ENCODE measurements at regions not wholly inside any gene's neighbourhood (a gene's known extent, or its start where the extent isn't known, plus 50 kb on each side); places are given as distances from the start of the nearest gene placed in this dataset.

DNA sequence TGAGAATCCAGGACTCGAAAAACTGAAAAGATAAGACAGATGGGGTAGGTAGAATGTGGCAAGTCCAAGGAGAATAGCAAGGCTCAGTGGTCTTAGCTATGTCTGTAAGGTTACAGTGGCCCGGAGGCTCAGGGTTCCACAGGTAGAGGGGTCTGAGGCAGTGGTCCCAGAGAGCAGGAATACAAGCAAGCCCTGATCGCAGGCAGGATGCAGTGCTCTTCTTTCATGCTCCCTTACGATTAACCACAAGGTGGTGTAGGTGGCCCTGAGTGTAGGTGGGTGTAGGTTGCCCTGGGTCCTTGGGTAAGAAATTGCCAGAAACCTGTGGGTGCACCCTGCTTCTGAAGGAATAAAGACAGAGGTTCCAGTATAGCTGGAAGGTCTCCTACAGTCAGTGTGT, 99.1 kb upstream of the RAB3GAP2 start:
- Histone ChIP-seq H3K4me2 (ENCODE audit: low read length) (no peak overlapping the region), H3K9ac (ENCODE audit: low read length) (no peak overlapping the region), H3K9me3 (ENCODE audit: insufficient read depth, low read length) (no peaks in the 10 kb centered on the region), H3K27ac (ENCODE audit: low read length) (no peak overlapping the region), H3K27me3 (ENCODE audit: low read depth, low read length) (no peaks in the 10 kb centered on the region), H3K4me3 (ENCODE audit: low read length) (no peak overlapping the region), H3K36me3 (replicated peaks; ENCODE audit: low read depth, low read length) (no peaks in the 10 kb centered on the region), H2AFZ (ENCODE audit: low read depth, low read length) (no peak overlapping the region), H3K4me1 (ENCODE audit: low read length) (no peaks in the 10 kb centered on the region), H3K79me2 (ENCODE audit: low read length) (no peaks in the 10 kb centered on the region), H4K20me1 (ENCODE audit: insufficient read depth, low read length) (no peaks in the 10 kb centered on the region)
- TF ChIP-seq, protein P1, sequence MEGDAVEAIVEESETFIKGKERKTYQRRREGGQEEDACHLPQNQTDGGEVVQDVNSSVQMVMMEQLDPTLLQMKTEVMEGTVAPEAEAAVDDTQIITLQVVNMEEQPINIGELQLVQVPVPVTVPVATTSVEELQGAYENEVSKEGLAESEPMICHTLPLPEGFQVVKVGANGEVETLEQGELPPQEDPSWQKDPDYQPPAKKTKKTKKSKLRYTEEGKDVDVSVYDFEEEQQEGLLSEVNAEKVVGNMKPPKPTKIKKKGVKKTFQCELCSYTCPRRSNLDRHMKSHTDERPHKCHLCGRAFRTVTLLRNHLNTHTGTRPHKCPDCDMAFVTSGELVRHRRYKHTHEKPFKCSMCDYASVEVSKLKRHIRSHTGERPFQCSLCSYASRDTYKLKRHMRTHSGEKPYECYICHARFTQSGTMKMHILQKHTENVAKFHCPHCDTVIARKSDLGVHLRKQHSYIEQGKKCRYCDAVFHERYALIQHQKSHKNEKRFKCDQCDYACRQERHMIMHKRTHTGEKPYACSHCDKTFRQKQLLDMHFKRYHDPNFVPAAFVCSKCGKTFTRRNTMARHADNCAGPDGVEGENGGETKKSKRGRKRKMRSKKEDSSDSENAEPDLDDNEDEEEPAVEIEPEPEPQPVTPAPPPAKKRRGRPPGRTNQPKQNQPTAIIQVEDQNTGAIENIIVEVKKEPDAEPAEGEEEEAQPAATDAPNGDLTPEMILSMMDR (IDR thresholded peaks at IDR 0.05; ENCODE audit: low read depth, low read length): peak; percentile 40
- TF ChIP-seq EZH2phosphoT487 (IDR thresholded peaks at IDR 0.05; ENCODE audit: low read depth): no peak

- no peaks in the 10 kb centered on the region for H3K4me1 ChIP-seq (ENCODE audit: low read length)
- H3K27ac ChIP-seq (ENCODE audit: low read length): no peak overlapping the region
- H4K20me1 ChIP-seq (ENCODE audit: insufficient read depth, low read length): no peaks in the 10 kb centered on the region
- no peak overlapping the region for H3K4me3 ChIP-seq (ENCODE audit: low read length)
- no peak overlapping the region for H3K4me2 ChIP-seq (ENCODE audit: low read length)
- H3K27me3 ChIP-seq (ENCODE audit: low read depth, low read length): no peaks in the 10 kb centered on the region
- no peaks in the 10 kb centered on the region for H3K79me2 ChIP-seq (ENCODE audit: low read length)
- TF ChIP-seq EZH2phosphoT487 (IDR thresholded peaks at IDR 0.05; ENCODE audit: low read depth): no peak
- TF ChIP-seq, protein P1 (IDR thresholded peaks at IDR 0.05; ENCODE audit: low read depth, low read length): no peak
- no peaks in the 10 kb centered on the region for H3K9me3 ChIP-seq (ENCODE audit: insufficient read depth, low read length)
- no peaks in the 10 kb centered on the region for H3K36me3 ChIP-seq (replicated peaks; ENCODE audit: low read depth, low read length)
- no peak overlapping the region for H3K9ac ChIP-seq (ENCODE audit: low read length)
- no peak overlapping the region for H2AFZ ChIP-seq (ENCODE audit: low read depth, low read length)
Measured at GRCh38 chr1:220370041-220370700, 97.9 kb upstream of the RAB3GAP2 start.

DNA sequence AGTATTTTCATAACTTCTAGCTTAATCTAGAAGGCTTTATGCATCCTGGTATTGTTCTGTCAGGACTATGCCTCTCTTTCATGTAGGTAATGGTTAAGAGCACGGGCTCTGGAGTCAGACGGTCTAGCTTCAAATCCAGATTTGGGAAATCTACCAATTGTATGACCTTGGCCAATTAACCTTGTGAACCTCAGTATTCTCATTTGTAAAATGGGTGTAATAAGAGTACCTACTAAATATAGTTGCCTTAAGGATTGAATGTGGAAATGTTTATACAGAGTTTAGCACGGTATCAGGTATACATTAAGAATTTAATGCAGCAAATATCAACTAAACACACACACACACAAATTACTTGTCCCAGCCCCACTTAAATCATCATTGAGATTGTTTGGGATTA, 97.3 kb upstream of the RAB3GAP2 start:
- no peaks in the 10 kb centered on the region for H4K20me1 ChIP-seq (ENCODE audit: insufficient read depth, low read length)
- H2AFZ ChIP-seq (ENCODE audit: low read depth, low read length): no peak overlapping the region
- no peak overlapping the region for H3K27ac ChIP-seq (ENCODE audit: low read length)
- H3K9me3 ChIP-seq (ENCODE audit: insufficient read depth, low read length): no peaks in the 10 kb centered on the region
- H3K79me2 ChIP-seq (ENCODE audit: low read length): no peaks in the 10 kb centered on the region
- no peak overlapping the region for H3K4me3 ChIP-seq (ENCODE audit: low read length)
- TF ChIP-seq, protein P1 (IDR thresholded peaks at IDR 0.05; ENCODE audit: low read depth, low read length): no peak
- no peak for TF ChIP-seq EZH2phosphoT487 (IDR thresholded peaks at IDR 0.05; ENCODE audit: low read depth)
- no peak overlapping the region for H3K4me2 ChIP-seq (ENCODE audit: low read length)
- no peaks in the 10 kb centered on the region for H3K27me3 ChIP-seq (ENCODE audit: low read depth, low read length)
- H3K36me3 ChIP-seq (replicated peaks; ENCODE audit: low read depth, low read length): no peaks in the 10 kb centered on the region
- H3K9ac ChIP-seq (ENCODE audit: low read length): no peak overlapping the region
- H3K4me1 ChIP-seq (ENCODE audit: low read length): no peaks in the 10 kb centered on the region

- Histone ChIP-seq H3K4me1 (ENCODE audit: low read length) (no peaks in the 10 kb centered on the region), H3K4me3 (ENCODE audit: low read length) (no peak overlapping the region), H4K20me1 (ENCODE audit: insufficient read depth, low read length) (no peaks in the 10 kb centered on the region), H3K9ac (ENCODE audit: low read length) (no peak overlapping the region), H2AFZ (ENCODE audit: low read depth, low read length) (no peak overlapping the region), H3K36me3 (replicated peaks; ENCODE audit: low read depth, low read length) (no peaks in the 10 kb centered on the region), H3K9me3 (ENCODE audit: insufficient read depth, low read length) (no peaks in the 10 kb centered on the region), H3K27ac (ENCODE audit: low read length) (no peak overlapping the region), H3K4me2 (ENCODE audit: low read length) (no peak overlapping the region), H3K27me3 (ENCODE audit: low read depth, low read length) (no peaks in the 10 kb centered on the region), H3K79me2 (ENCODE audit: low read length) (no peaks in the 10 kb centered on the region)
- TF ChIP-seq, protein P1 (IDR thresholded peaks at IDR 0.05; ENCODE audit: low read depth, low read length): no peak
- no peak for TF ChIP-seq EZH2phosphoT487 (IDR thresholded peaks at IDR 0.05; ENCODE audit: low read depth)
Measured at GRCh38 chr1:220368352-220369265, 96.4 kb upstream of the RAB3GAP2 start.

Measured in OCI-LY3 (cell line).